ENCODE measurements at regions not wholly inside any gene's neighbourhood (a gene's known extent, or its start where the extent isn't known, plus 50 kb on each side); places are given as distances from the start of the nearest gene placed in this dataset.

GRCh38 chr3:153621953-153622352 is 459.9 kb downstream of the RAP2B start:
- peaks cover 3% of the 10 kb centered on the region; the same call in 1 of the 3 replicates for H3K9me3 ChIP-seq
- no peak overlapping the region for H3K4me3 ChIP-seq
- ATAC-seq (no peak), FAIRE-seq (no peak), DNase-seq (ENCODE audit: low read depth in 1 of 2, low spot score in 1 of 2) (no peak)
- TF ChIP-seq ELK1 (IDR thresholded peaks at IDR 0.05; ENCODE audit: low read depth, low read length) (no peak), RFX5 (IDR thresholded peaks at IDR 0.05) (no peak), PHF8 (IDR thresholded peaks at IDR 0.05; ENCODE audit: borderline replicate concordance, low read depth) (no peak), CHD2 (IDR thresholded peaks at IDR 0.05; ENCODE audit: low read length, partially characterized antibody) (no peak), CBX8 (IDR thresholded peaks at IDR 0.05) (no peak), HEYL (CRISPR knock-in tag; IDR thresholded peaks at IDR 0.05) (no peak), RCOR1 (IDR thresholded peaks at IDR 0.05; ENCODE audit: low read depth, low read length) (no peak), HES2 (IDR thresholded peaks at IDR 0.05) (no peak), ZFP36 (IDR thresholded peaks at IDR 0.05; ENCODE audit: borderline replicate concordance, partially characterized antibody) (no peak), FOXS1 (CRISPR knock-in tag; IDR thresholded peaks at IDR 0.05) (no peak)
- 35% methylated on average over 2 of the region's 2 CpGs for WGBS (ENCODE audit: missing lambda C conversion rate)
- CTCF ChIA-PET, result no interaction called here
- no peak overlapping the region for H3K4me2 ChIP-seq
- no peak overlapping the region for H3K27ac ChIP-seq
- no peaks in the 10 kb centered on the region for H3K4me1 ChIP-seq
- POLR2A ChIA-PET, result no interaction called here

DNA sequence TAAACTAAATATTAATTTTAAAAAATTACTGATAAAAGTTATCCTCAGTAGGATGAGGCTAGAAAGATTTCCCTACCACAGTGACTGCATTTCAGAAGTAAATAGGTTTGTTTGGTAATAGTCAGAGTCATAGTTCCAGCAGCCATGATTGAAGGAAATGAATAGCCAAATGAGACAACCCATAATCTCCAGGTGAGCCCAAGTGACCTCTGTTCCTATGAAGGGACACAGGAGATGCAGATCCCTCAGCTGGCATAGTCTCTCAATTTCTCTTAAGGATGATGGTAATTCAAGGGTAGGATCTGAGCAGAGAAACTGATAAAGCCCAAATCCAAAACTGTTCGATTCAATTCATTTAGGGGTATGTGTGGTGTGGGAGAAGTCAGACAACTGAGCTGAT is 461.8 kb downstream of the RAP2B start:
- POLR2A ChIA-PET, result no interaction called here
- 4% methylated on average over 1 of the region's 1 CpG for WGBS (ENCODE audit: missing lambda C conversion rate)
- no peak for ATAC-seq
- Histone ChIP-seq H3K9me3 (peaks cover 3% of the 10 kb centered on the region; the same call in 1 of the 3 replicates), H3K4me2 (no peak overlapping the region), H3K27ac (no peak overlapping the region), H3K4me1 (no peaks in the 10 kb centered on the region), H3K4me3 (no peak overlapping the region)
- CTCF ChIA-PET, result no interaction called here
- no peak for FAIRE-seq
- no peak for DNase-seq (ENCODE audit: low read depth in 1 of 2, low spot score in 1 of 2)
- TF ChIP-seq EHMT2 (IDR thresholded peaks at IDR 0.05; ENCODE audit: low read depth), result no peak
- TF ChIP-seq PBX3 (IDR thresholded peaks at IDR 0.05), result no peak
- no peak for TF ChIP-seq HOXA7 (CRISPR knock-in tag; IDR thresholded peaks at IDR 0.05)
- TF ChIP-seq HDAC2 (IDR thresholded peaks at IDR 0.05), result no peak
- TF ChIP-seq KDM1A (IDR thresholded peaks at IDR 0.05; ENCODE audit: low read depth), result no peak

DNA sequence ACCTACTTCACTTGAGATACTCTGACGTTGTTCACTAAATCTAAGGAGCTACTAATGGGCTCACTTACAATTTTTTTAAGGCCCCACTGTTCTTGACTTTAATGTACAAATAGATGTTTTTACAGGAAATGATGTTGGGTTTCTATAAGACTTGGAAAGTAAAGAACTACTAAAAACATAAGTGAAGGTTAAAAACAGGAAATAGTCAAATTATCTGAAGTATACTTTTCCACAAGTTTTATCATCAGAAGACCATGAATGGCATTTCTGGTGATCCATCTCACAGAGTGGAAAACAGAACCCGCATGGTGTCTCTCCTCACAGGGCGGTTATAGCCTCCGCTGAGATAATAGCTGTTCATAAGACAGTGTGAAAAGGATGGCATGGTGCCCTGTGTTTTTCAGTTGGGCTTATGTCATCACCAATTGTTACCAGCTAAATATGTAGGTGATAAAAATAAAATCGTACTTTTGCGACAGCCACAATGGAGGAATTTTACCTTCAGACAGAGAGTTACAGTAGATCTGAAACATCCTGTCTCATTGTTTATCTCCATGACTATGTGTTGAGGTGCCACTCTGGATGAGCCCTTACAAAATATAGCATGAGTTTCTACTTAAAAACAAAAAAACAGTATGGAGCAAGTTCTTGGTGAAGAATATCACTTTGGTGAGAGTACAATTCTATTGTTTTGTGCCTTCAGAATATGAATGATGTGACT is 462.4 kb downstream of the RAP2B start:
- FAIRE-seq (no peak), DNase-seq (ENCODE audit: low read depth in 1 of 2, low spot score in 1 of 2) (no peak), ATAC-seq (no peak)
- Histone ChIP-seq H3K9me3 (peaks cover 3% of the 10 kb centered on the region; the same call in 1 of the 3 replicates), H3K4me2 (no peak overlapping the region), H3K27ac (no peak overlapping the region), H3K4me1 (no peaks in the 10 kb centered on the region), H3K4me3 (no peak overlapping the region)
- ChIA-PET POLR2A (no interaction called here), CTCF (no interaction called here)
- WGBS (ENCODE audit: missing lambda C conversion rate), result 69% methylated on average over 6 of the region's 6 CpGs
- TF ChIP-seq BHLHE40 (IDR thresholded peaks at IDR 0.05; ENCODE audit: low read depth, low read length) (no peak), ZC3H11A (IDR thresholded peaks at IDR 0.05) (no peak), CBX8 (IDR thresholded peaks at IDR 0.05) (no peak), CHD4 (IDR thresholded peaks at IDR 0.05; ENCODE audit: borderline replicate concordance) (no peak), SREBF2 (IDR thresholded peaks at IDR 0.05) (no peak), CEBPB (IDR thresholded peaks at IDR 0.05) (no peak), EHF (CRISPR knock-in tag; IDR thresholded peaks at IDR 0.05) (no peak), FOSB (CRISPR knock-in tag; IDR thresholded peaks at IDR 0.05) (no peak), RCOR1 (IDR thresholded peaks at IDR 0.05; ENCODE audit: low read depth, low read length) (no peak), EP300 (IDR thresholded peaks at IDR 0.05) (no peak), SMC3 (IDR thresholded peaks at IDR 0.05) (no peak), ZSCAN20 (CRISPR knock-in tag; IDR thresholded peaks at IDR 0.05) (no peak), RAD21 (conservative IDR thresholded peaks at IDR 0.05 in 1 of 2, IDR thresholded peaks at IDR 0.05 in 1 of 2) (no peak), HES2 (IDR thresholded peaks at IDR 0.05) (no peak), PHF8 (IDR thresholded peaks at IDR 0.05; ENCODE audit: borderline replicate concordance, low read depth) (no peak), HEYL (CRISPR knock-in tag; IDR thresholded peaks at IDR 0.05) (no peak)
- TF ChIP-seq, protein P1, sequence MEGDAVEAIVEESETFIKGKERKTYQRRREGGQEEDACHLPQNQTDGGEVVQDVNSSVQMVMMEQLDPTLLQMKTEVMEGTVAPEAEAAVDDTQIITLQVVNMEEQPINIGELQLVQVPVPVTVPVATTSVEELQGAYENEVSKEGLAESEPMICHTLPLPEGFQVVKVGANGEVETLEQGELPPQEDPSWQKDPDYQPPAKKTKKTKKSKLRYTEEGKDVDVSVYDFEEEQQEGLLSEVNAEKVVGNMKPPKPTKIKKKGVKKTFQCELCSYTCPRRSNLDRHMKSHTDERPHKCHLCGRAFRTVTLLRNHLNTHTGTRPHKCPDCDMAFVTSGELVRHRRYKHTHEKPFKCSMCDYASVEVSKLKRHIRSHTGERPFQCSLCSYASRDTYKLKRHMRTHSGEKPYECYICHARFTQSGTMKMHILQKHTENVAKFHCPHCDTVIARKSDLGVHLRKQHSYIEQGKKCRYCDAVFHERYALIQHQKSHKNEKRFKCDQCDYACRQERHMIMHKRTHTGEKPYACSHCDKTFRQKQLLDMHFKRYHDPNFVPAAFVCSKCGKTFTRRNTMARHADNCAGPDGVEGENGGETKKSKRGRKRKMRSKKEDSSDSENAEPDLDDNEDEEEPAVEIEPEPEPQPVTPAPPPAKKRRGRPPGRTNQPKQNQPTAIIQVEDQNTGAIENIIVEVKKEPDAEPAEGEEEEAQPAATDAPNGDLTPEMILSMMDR (IDR thresholded peaks at IDR 0.05), result no peak

All from A549 (cell line).